GM23248 (cell line): ENCODE measurements at regions not wholly inside any gene's neighbourhood (a gene's known extent, or its start where the extent isn't known, plus 50 kb on each side); places are given as distances from the start of the nearest gene placed in this dataset.

Experiments
- DNase-seq: peaks from one replicate; pipeline ENCODE4 v3.0.0-alpha.2; 2015
- H2AFZ ChIP-seq: fragments of 200-600 bp; sonication (generic); 2 replicates; pipeline ENCODE4 v1.6.1; 2016; ENCODE audit warnings: antibody characterized with exemption
- H3F3A ChIP-seq: fragments of 200-600 bp; sonication (generic); 2 replicates; pipeline ENCODE4 v1.6.1; 2016; ENCODE audit warnings: mild to moderate bottlenecking, antibody characterized with exemption, mixed run types; ENCODE audit not compliant: insufficient read depth
- H3K27ac ChIP-seq: fragments of 200-600 bp; sonication (generic); 2 replicates; pipeline ENCODE4 v1.5.1; 2016; ENCODE audit warnings: mild to moderate bottlenecking
- H3K27me3 ChIP-seq: fragments of 200-600 bp; sonication (generic); replicated peaks from 2 replicates; pipeline ENCODE4 v1.6.1; 2016; ENCODE audit warnings: mild to moderate bottlenecking; ENCODE audit not compliant: insufficient read depth
- H3K36me3 ChIP-seq: fragments of 200-600 bp; sonication (generic); 2 replicates; pipeline ENCODE4 v1.6.1; 2016; ENCODE audit warnings: low read depth, mild to moderate bottlenecking
- H3K4me1 ChIP-seq: fragments of 200-600 bp; sonication (generic); 2 replicates; pipeline ENCODE4 v1.6.1; 2016; ENCODE audit warnings: mild to moderate bottlenecking; ENCODE audit not compliant: insufficient read depth
- H3K4me2 ChIP-seq: fragments of 200-600 bp; sonication (generic); one replicate; pipeline ENCODE4 v1.6.1; 2016; ENCODE audit warnings: mild to moderate bottlenecking; ENCODE audit not compliant: unreplicated experiment
- H3K4me3 ChIP-seq: fragments of 200-600 bp; sonication (generic); 2 replicates; pipeline ENCODE4 v1.5.1; 2016; ENCODE audit warnings: mild to moderate bottlenecking
- H3K79me2 ChIP-seq: fragments of 200-600 bp; sonication (generic); 2 replicates; pipeline ENCODE4 v1.6.1; 2016; ENCODE audit warnings: mild to moderate bottlenecking; ENCODE audit not compliant: insufficient read depth
- H3K9ac ChIP-seq: fragments of 200-600 bp; sonication (generic); 2 replicates; pipeline ENCODE4 v1.6.1; 2016; ENCODE audit warnings: mild to moderate bottlenecking
- H3K9me2 ChIP-seq: fragments of 200-600 bp; sonication (generic); 2 replicates; pipeline ENCODE4 v1.6.1; 2016; ENCODE audit warnings: mixed run types, mild to moderate bottlenecking, moderate library complexity; ENCODE audit not compliant: insufficient read depth
- H3K9me3 ChIP-seq: fragments of 200-600 bp; sonication (generic); one replicate; pipeline ENCODE4 v1.6.1; 2017; ENCODE audit warnings: low read depth
- H4K20me1 ChIP-seq: fragments of 200-600 bp; sonication (generic); 2 replicates; pipeline ENCODE4 v1.6.0; 2016; ENCODE audit not compliant: insufficient read depth
- EZH2 ChIP-seq: fragments of 200-600 bp; sonication (generic); IDR thresholded peaks from 2 replicates; pipeline ENCODE4 v1.6.1; 2018; ENCODE audit warnings: antibody characterized with exemption, mild to moderate bottlenecking; ENCODE audit not compliant: insufficient read depth, poor library complexity, severe bottlenecking
- EZH2phosphoT487 ChIP-seq: fragments of 200-600 bp; sonication (generic); IDR thresholded peaks from 2 replicates; pipeline ENCODE4 v1.6.1; 2018; ENCODE audit warnings: antibody characterized with exemption, moderate library complexity, mild to moderate bottlenecking, low read depth; ENCODE audit not compliant: insufficient read depth
- WGBS, 2 experiments: methylation state at CpG; one replicate each; pipeline ENCODE4 v1.1.6; 2015 to 2017; ENCODE audit warnings: low lambda C conversion rate in 2 of 2, low coverage in 1 of 2; ENCODE audit errors: missing lambda C conversion rate in 2 of 2; 5-methylcytosine and 5-hydroxymethylcytosine counted together
- in situ Hi-C: fragments of 300-500 bp; cut with MboI; formaldehyde crosslinking; loops from 2 replicates; pipeline ENCODE4 v1.15.0; 2020

DNA sequence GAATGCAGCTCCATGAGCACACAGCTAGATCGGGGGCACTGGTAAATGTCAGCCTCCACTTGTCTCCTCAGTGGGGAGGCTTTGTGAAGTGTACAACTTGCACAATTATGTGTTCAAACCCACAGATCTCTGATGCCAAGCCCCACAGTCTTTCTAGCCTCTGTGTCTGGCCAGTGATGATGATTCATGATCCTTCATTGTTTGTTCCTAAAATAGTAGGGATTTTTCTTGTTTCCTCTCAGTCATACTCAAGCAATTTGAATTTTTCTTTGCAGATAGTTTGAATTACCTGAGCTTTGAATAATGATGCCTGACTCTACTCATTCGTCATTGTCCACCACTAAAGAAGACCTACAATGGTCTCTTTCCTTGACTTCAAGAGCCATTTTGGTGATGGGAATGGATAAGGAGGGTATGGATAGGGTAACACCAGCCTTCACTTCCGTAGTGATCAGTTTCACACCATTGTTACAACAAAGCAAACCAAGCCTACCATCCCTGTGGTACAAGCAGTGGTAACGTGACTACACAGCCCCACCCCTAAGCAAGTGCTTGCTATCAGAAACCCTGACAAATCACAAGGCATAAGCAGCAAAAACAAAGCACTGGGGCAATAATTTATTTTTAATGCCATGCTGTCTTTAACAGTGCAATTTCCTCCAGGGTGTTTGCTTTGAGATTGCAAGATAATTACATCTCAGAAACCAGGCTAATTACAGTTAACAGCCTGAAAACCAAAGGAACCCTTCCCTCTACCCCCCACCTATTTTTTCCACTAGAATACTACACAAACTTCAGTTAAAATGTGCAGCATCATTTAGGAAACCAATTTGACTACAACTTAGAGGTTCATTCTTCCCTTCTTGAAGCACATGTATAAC lies 114.1 kb upstream of the PPP2R3A start:
- no peaks in the 10 kb centered on the region for H3K9me3 ChIP-seq
- no peaks in the 10 kb centered on the region for H4K20me1 ChIP-seq
- H3K4me1 ChIP-seq: peaks cover 7% of the 10 kb centered on the region
- H3K4me2 ChIP-seq: no peak overlapping the region
- no peak overlapping the region for H3K4me3 ChIP-seq
- H3K27me3 ChIP-seq: no peaks in the 10 kb centered on the region; the same call in 1 of the 2 replicates
- peaks cover 9% of the 10 kb centered on the region; the same call in 1 of the 2 replicates for H3F3A ChIP-seq
- no peak for TF ChIP-seq EZH2phosphoT487
- no peak for TF ChIP-seq EZH2
- H3K27ac ChIP-seq: 0 out of 2 replicates have a peak overlapping the region, but pooled peaks have one; percentile 35
- H2AFZ ChIP-seq: no peak overlapping the region
- peak; percentile 64 for DNase-seq
- no peaks in the 10 kb centered on the region for H3K36me3 ChIP-seq
- WGBS, 2 experiments: 12 to 16% methylated on average over 4 of the region's 4 CpGs
- H3K9ac ChIP-seq: no peak overlapping the region
- in situ Hi-C loops: no loop called here
- no peaks in the 10 kb centered on the region for H3K79me2 ChIP-seq
- no peaks in the 10 kb centered on the region for H3K9me2 ChIP-seq

DNA sequence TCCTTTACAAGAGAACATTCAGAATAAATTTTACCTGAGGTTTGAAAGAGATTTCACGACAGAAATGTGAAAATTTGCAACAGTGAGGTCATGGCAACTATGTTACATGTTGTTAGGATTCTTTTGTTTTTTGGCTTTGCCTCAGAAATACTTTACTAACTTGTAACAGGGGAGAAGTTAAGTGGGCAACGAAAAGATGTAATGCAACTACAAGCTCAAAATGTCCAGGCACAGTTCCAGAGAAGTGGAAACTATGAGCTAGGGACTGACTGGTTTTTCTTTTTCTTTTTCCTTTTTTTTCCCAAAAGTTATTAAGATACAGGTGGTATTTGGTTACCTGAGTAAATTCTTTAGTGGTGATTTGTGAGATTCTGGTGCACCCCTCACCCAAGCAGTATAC lies 111.5 kb upstream of the PPP2R3A start:
- Histone ChIP-seq H3K36me3 (no peaks in the 10 kb centered on the region), H3K79me2 (no peaks in the 10 kb centered on the region), H3K4me1 (peaks cover 7% of the 10 kb centered on the region), H3K27me3 (no peaks in the 10 kb centered on the region; the same call in 1 of the 2 replicates), H3K9ac (no peak overlapping the region), H3K27ac (no peak overlapping the region), H3F3A (peaks cover 9% of the 10 kb centered on the region; the same call in 1 of the 2 replicates), H2AFZ (no peak overlapping the region), H3K4me3 (no peak overlapping the region), H3K9me2 (no peaks in the 10 kb centered on the region), H4K20me1 (no peaks in the 10 kb centered on the region), H3K4me2 (no peak overlapping the region), H3K9me3 (no peaks in the 10 kb centered on the region)
- no peak for TF ChIP-seq EZH2phosphoT487
- 11 to 14% methylated on average over 2 of the region's 2 CpGs for WGBS, 2 experiments
- DNase-seq: peak; percentile 55
- in situ Hi-C loops: no loop called here

DNA sequence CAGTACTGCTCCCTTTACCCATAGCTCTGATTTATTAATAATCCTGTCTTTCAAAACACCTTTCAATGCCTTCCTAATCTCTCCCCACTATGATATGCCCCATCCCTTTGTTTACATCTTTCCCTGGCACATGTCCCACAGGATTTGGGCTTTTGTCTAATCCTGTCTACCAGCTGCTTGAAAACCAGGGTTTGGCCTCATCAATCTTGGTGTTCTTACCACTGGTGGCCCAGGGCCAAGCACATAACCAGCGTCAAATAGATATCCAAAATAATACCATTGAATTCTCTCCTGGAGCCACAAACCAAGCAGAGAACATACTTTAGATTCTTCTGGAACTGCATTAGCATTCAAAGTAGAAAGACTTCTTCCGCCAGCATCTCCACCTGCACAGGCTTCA lies 104.8 kb upstream of the PPP2R3A start:
- WGBS, 2 experiments: 60 to 71% methylated on average over 2 of the region's 2 CpGs
- Histone ChIP-seq H3K4me3 (no peak overlapping the region), H3K9me3 (no peaks in the 10 kb centered on the region), H3K4me1 (no peaks in the 10 kb centered on the region; the same call in 1 of the 2 replicates), H4K20me1 (no peaks in the 10 kb centered on the region), H3K36me3 (no peaks in the 10 kb centered on the region), H3K79me2 (no peaks in the 10 kb centered on the region), H3K4me2 (no peak overlapping the region), H3K9ac (no peak overlapping the region), H3K27ac (no peak overlapping the region), H3F3A (no peaks in the 10 kb centered on the region), H2AFZ (no peak overlapping the region), H3K9me2 (no peaks in the 10 kb centered on the region), H3K27me3 (no peaks in the 10 kb centered on the region; the same call in 1 of the 2 replicates)
- no peak for TF ChIP-seq EZH2phosphoT487
- no peak for TF ChIP-seq EZH2
- in situ Hi-C loops: no loop called here
- no peak for DNase-seq

DNA sequence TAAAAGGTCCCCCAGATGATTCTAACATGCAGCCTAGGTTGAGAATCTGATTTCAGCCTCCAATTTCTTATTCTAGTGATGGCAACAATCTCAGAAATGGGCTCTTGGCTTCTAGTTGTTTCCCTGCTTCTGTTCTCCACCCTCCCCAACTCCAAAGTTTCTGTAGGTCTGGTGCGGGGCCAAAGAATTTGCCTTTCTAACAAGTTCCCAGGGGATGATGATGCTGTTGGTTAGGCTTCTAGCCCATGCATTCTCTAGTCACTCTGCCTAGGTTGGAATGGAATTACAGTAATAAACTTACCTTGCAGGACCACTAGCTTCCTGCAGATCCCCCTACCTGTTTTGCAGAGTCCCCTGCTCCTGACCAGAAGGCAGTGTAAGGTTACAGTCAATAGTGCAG lies 103.2 kb upstream of the PPP2R3A start:
- Histone ChIP-seq H3K9me2 (no peaks in the 10 kb centered on the region), H3F3A (no peaks in the 10 kb centered on the region), H3K79me2 (no peaks in the 10 kb centered on the region), H3K4me1 (no peaks in the 10 kb centered on the region; the same call in 1 of the 2 replicates), H3K27me3 (no peaks in the 10 kb centered on the region), H3K36me3 (no peaks in the 10 kb centered on the region), H2AFZ (no peak overlapping the region), H4K20me1 (no peaks in the 10 kb centered on the region), H3K9ac (no peak overlapping the region), H3K4me2 (no peak overlapping the region), H3K9me3 (no peaks in the 10 kb centered on the region), H3K4me3 (no peak overlapping the region), H3K27ac (no peak overlapping the region)
- WGBS, 2 experiments: 46 to 56% methylated on average over 1 of the region's 1 CpG
- DNase-seq: peak; percentile 52
- TF ChIP-seq EZH2phosphoT487 (no peak), EZH2 (no peak)
- in situ Hi-C loops: no loop called here
